HEK293 (cell line): ENCODE measurements at regions not wholly inside any gene's neighbourhood (a gene's known extent, or its start where the extent isn't known, plus 50 kb on each side); places are given as distances from the start of the nearest gene placed in this dataset.

Experiments
- ATF2 ChIP-seq: fragments of 450-650 bp; formaldehyde crosslinking; IDR thresholded peaks from 2 replicates; pipeline ENCODE4 v1.5.1; 2016; ENCODE audit warnings: missing biosample characterization, missing genetic modification characterization, low read depth
- HIC1 ChIP-seq: fragments of 450-650 bp; formaldehyde crosslinking; IDR thresholded peaks from 2 replicates; pipeline ENCODE4 v1.5.1; 2016; ENCODE audit warnings: missing biosample characterization, missing genetic modification characterization
- MYNN ChIP-seq: fragments of 450-650 bp; formaldehyde crosslinking; IDR thresholded peaks from 2 replicates; pipeline ENCODE4 v1.5.1; 2016; ENCODE audit warnings: missing biosample characterization, missing genetic modification characterization, borderline replicate concordance
- REST ChIP-seq: fragments of 450-650 bp; formaldehyde crosslinking; IDR thresholded peaks from 2 replicates; pipeline ENCODE4 v1.5.1; 2016; ENCODE audit warnings: missing biosample characterization, missing genetic modification characterization
- SETDB1 ChIP-seq: IDR thresholded peaks from one replicate; pipeline ENCODE4 v1.6.1; 2017; ENCODE audit warnings: mild to moderate bottlenecking, low read length, moderate library complexity, mixed read lengths; ENCODE audit not compliant: insufficient read length
- ZBTB1 ChIP-seq: fragments of 450-650 bp; formaldehyde crosslinking; IDR thresholded peaks from 2 replicates; pipeline ENCODE4 v1.5.1; 2016; ENCODE audit warnings: missing biosample characterization, missing genetic modification characterization
- ZBTB21 ChIP-seq: fragments of 450-650 bp; formaldehyde crosslinking; IDR thresholded peaks from 2 replicates; pipeline ENCODE4 v1.5.1; 2017; ENCODE audit warnings: missing biosample characterization, missing genetic modification characterization
- ZNF140 ChIP-seq: fragments of 450-650 bp; formaldehyde crosslinking; IDR thresholded peaks from 2 replicates; pipeline ENCODE4 v1.5.1; 2016; ENCODE audit warnings: missing biosample characterization, missing genetic modification characterization
- ZNF184 ChIP-seq: fragments of 450-650 bp; IDR thresholded peaks from 2 replicates; pipeline ENCODE4 v1.5.1; 2018; ENCODE audit warnings: missing biosample characterization, mild to moderate bottlenecking, missing genetic modification characterization
- ZNF24 ChIP-seq: fragments of 450-650 bp; formaldehyde crosslinking; IDR thresholded peaks from 2 replicates; pipeline ENCODE4 v1.5.1; 2016; ENCODE audit warnings: missing biosample characterization, missing genetic modification characterization
- ZNF513 ChIP-seq: fragments of 450-650 bp; IDR thresholded peaks from 2 replicates; pipeline ENCODE4 v1.5.1; 2018; ENCODE audit warnings: missing biosample characterization, missing genetic modification characterization
- ZSCAN4 ChIP-seq: fragments of 450-650 bp; formaldehyde crosslinking; IDR thresholded peaks from 2 replicates; pipeline ENCODE4 v1.5.1; 2017; ENCODE audit warnings: missing biosample characterization, missing genetic modification characterization
- TF ChIP-seq, protein P1 (sequence below): fragments of 450-650 bp; formaldehyde crosslinking; IDR thresholded peaks from 2 replicates; pipeline ENCODE4 v1.5.1; 2016; ENCODE audit warnings: missing biosample characterization, missing genetic modification characterization

DNA sequence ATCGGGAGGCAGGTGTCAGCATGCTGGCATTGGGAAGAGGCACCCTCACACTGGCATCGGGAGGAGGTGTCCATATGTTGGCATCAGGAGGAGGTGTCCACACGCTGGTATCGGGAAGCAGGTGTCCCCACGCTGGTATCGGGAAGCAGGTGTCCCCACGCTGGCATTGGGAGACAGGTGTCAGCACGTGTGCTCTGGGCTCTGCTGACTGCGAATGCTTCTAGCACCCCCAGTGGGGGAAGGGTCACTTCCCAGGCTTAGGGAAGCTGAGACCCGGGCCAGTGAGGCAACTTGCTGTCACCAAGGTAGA lies 92.5 kb upstream of the IKZF1 start:
- TF ChIP-seq, protein P1, sequence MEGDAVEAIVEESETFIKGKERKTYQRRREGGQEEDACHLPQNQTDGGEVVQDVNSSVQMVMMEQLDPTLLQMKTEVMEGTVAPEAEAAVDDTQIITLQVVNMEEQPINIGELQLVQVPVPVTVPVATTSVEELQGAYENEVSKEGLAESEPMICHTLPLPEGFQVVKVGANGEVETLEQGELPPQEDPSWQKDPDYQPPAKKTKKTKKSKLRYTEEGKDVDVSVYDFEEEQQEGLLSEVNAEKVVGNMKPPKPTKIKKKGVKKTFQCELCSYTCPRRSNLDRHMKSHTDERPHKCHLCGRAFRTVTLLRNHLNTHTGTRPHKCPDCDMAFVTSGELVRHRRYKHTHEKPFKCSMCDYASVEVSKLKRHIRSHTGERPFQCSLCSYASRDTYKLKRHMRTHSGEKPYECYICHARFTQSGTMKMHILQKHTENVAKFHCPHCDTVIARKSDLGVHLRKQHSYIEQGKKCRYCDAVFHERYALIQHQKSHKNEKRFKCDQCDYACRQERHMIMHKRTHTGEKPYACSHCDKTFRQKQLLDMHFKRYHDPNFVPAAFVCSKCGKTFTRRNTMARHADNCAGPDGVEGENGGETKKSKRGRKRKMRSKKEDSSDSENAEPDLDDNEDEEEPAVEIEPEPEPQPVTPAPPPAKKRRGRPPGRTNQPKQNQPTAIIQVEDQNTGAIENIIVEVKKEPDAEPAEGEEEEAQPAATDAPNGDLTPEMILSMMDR (tag by site-specific recombination): no peak
- TF ChIP-seq ZBTB21 (tag by site-specific recombination): no peak
- TF ChIP-seq ATF2 (tag by site-specific recombination): no peak
- TF ChIP-seq ZNF140 (tag by site-specific recombination): no peak
- no peak for TF ChIP-seq ZNF24 (tag by site-specific recombination)
- TF ChIP-seq HIC1 (tag by site-specific recombination): no peak
- no peak for TF ChIP-seq ZNF513 (tag by site-specific recombination)
- no peak for TF ChIP-seq REST (tag by site-specific recombination)
- TF ChIP-seq ZBTB1 (tag by site-specific recombination): no peak
- no peak for TF ChIP-seq MYNN (tag by site-specific recombination)
- no peak for TF ChIP-seq SETDB1
- TF ChIP-seq ZNF184 (tag by site-specific recombination): no peak
- TF ChIP-seq ZSCAN4 (tag by site-specific recombination): no peak
